Body of pancreas (tissue), 4 donors: ENCODE measurements at regions not wholly inside any gene's neighbourhood (a gene's known extent, or its start where the extent isn't known, plus 50 kb on each side); places are given as distances from the start of the nearest gene placed in this dataset.

Source experiments
- POLR2A ChIP-seq, 3 donors: fragments of 450-650 bp; IDR thresholded peaks; one replicate each; pipeline ENCODE4 v1.6.1; 2016; ENCODE audit warnings: antibody characterized with exemption in 3 of 3, mild to moderate bottlenecking in 2 of 3
- TF ChIP-seq, protein P1 (sequence below), 7 experiments: fragments of 450-650 bp in 4 of 7; fragments of 200-600 bp in 3 of 7; sonication (generic) in 3 of 7; IDR thresholded peaks; one replicate each; pipeline ENCODE4 v1.5.1; 2016 to 2019; ENCODE audit warnings: antibody characterized with exemption in 7 of 7

DNA sequence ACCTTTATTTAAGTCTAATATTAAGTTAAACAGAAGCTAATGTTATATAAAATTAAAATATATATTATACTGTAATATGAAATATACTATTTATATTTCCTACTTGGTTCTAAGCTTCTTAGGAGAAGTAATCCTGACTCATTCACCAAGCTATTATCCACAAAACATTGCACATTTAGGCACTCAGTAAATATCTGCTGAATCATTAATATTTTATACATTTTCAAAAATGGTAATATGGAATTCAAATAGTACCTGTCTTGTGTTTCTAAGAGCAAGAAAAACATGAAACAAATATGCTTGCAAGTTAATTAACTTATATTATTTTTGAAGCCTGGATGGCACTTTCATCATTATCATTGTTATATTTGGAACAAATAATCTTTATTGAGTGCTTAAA, 153.0 kb upstream of the CNTN4 start:
- TF ChIP-seq, protein P1, sequence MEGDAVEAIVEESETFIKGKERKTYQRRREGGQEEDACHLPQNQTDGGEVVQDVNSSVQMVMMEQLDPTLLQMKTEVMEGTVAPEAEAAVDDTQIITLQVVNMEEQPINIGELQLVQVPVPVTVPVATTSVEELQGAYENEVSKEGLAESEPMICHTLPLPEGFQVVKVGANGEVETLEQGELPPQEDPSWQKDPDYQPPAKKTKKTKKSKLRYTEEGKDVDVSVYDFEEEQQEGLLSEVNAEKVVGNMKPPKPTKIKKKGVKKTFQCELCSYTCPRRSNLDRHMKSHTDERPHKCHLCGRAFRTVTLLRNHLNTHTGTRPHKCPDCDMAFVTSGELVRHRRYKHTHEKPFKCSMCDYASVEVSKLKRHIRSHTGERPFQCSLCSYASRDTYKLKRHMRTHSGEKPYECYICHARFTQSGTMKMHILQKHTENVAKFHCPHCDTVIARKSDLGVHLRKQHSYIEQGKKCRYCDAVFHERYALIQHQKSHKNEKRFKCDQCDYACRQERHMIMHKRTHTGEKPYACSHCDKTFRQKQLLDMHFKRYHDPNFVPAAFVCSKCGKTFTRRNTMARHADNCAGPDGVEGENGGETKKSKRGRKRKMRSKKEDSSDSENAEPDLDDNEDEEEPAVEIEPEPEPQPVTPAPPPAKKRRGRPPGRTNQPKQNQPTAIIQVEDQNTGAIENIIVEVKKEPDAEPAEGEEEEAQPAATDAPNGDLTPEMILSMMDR (IDR thresholded peaks at IDR 0.05), result no peak
- no peak for TF ChIP-seq POLR2A (IDR thresholded peaks at IDR 0.05)
